Epithelial cell of proximal tubule (primary cell): ENCODE measurements at regions not wholly inside any gene's neighbourhood (a gene's known extent, or its start where the extent isn't known, plus 50 kb on each side); places are given as distances from the start of the nearest gene placed in this dataset.
"Not testable (repeated sequence)": the region's sequence is repeated elsewhere in the genome, so short reads cannot be mapped to it uniquely, and the experiment has no call there.

Source experiments
- DNase-seq: peaks from one replicate; pipeline ENCODE4 v3.0.0-alpha.2; 2011; ENCODE audit warnings: low read depth
- H3K4me3 ChIP-seq: 2 replicates; pipeline ENCODE4 v1.5.1; 2011; ENCODE audit warnings: low read depth, mild to moderate bottlenecking, low read length
- TF ChIP-seq, protein P1 (sequence below): conservative IDR thresholded peaks from 2 replicates; pipeline ENCODE4 v1.5.1; 2012; ENCODE audit warnings: low read depth, mild to moderate bottlenecking, low read length

- no peak for DNase-seq
- no peak overlapping the region for H3K4me3 ChIP-seq
- TF ChIP-seq, protein P1, sequence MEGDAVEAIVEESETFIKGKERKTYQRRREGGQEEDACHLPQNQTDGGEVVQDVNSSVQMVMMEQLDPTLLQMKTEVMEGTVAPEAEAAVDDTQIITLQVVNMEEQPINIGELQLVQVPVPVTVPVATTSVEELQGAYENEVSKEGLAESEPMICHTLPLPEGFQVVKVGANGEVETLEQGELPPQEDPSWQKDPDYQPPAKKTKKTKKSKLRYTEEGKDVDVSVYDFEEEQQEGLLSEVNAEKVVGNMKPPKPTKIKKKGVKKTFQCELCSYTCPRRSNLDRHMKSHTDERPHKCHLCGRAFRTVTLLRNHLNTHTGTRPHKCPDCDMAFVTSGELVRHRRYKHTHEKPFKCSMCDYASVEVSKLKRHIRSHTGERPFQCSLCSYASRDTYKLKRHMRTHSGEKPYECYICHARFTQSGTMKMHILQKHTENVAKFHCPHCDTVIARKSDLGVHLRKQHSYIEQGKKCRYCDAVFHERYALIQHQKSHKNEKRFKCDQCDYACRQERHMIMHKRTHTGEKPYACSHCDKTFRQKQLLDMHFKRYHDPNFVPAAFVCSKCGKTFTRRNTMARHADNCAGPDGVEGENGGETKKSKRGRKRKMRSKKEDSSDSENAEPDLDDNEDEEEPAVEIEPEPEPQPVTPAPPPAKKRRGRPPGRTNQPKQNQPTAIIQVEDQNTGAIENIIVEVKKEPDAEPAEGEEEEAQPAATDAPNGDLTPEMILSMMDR, result no peak
Measured at GRCh38 chr2:238719641-238720040, 128.2 kb upstream of the TWIST2 start.

DNA sequence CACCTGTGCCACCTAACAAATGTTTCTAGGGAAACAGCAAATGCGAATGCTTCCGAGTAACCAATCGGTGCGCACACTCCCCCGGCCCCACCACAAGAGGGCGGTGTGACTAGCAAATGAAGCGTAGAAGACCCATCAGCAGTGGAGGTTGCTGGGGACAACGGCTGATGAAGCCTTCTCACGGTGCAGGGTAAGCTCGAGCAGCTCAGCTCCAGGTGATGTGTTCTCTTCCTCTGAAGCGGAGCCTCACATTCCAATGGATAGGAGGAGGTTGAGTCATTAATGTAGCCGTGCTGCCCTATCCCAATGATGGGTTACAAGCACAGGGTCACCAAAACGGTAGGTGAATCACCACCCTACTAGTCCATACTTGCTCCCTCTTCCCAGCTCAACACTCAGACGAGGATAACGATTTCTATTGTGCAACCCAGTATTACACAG, 127.6 kb upstream of the TWIST2 start:
- DNase-seq, result no peak
- TF ChIP-seq, protein P1, result peak; percentile 48
- no peak overlapping the region for H3K4me3 ChIP-seq

- no peak overlapping the region for H3K4me3 ChIP-seq
- TF ChIP-seq, protein P1, result no peak
- no peak for DNase-seq
Measured at GRCh38 chr2:238722181-238722580, 125.7 kb upstream of the TWIST2 start.

DNA sequence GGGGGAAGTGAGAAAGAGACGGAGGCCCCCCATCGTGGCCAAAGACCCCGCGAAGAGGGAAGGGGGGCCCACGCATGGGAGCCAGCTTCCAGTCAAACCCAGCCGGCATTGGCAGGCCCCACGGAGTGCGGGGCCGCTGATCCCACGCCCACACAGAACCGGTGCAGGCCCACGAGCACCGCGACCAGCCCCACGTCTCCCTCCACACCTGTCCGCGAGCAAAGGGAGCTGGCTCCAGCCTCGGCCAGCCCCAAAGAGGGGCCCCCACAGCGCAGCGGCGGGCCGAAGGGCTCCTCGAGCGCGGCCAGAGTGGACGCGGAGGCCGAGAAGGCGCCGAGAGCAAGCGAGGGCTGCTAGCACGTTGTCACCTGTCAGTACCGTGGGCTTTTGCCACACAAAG, 125.0 kb upstream of the TWIST2 start:
- TF ChIP-seq, protein P1, result no peak
- DNase-seq, result no peak
- no peak overlapping the region for H3K4me3 ChIP-seq

DNA sequence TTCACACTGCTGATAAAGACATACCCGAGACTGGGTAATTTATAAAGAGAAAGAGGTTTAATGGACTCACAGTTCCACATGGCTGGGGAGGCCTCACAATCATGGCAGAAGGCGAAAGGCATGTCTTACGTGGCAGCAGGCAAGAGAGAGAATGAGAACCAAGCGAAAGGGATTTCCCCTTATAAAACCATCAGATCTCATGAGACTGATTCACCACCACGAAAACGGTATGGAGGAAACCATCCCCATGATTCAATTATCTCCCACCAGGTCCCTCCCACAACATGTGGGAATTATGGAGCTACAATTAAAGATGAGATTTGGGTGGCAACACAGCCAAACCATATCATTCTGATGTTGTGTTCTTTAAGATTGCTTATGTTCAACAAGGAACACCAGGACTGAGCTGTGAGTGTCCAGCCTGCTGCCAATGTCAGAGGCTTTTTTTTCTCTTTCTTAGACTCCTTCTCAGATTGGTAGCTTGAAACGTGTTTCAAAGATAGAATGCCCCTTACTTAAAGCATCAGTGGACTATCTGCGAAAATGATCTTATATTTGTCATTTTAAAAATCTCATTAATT, 124.1 kb upstream of the TWIST2 start:
- DNase-seq, H3K4me3 ChIP-seq: not testable (repeated sequence)

GRCh38 chr2:238724728-238725127, 123.2 kb upstream of the TWIST2 start:
- no peak for DNase-seq
- TF ChIP-seq, protein P1, result no peak
- H3K4me3 ChIP-seq, result no peak overlapping the region

DNA sequence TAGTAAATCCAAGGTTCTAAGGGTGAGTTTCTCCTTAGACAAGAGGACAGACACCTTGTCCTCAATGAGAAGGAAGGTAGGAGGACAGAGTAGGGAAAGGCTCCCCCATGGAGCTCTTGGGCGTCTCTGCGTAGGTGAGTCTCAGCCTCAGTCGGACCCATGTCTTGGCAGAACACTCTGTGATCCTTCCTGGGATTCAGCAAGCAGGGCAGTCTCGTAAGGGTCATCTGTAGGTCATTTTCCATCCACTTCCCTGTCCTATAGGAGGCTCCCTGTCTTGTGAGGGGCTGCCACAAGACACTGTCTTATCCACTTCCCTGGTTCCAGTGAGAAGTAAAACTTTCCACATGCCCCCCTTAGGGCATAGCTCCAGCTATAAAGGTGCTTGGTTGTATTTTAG, 122.6 kb upstream of the TWIST2 start:
- no peak for DNase-seq
- H3K4me3 ChIP-seq, result no peak overlapping the region
- TF ChIP-seq, protein P1, result no peak
